ENCODE measurements at regions not wholly inside any gene's neighbourhood (a gene's known extent, or its start where the extent isn't known, plus 50 kb on each side); places are given as distances from the start of the nearest gene placed in this dataset.
"Not testable (repeated sequence)": the region's sequence is repeated elsewhere in the genome, so short reads cannot be mapped to it uniquely, and the experiment has no call there.

GRCh38 chr13:78540058-78540457, 63.3 kb downstream of the POU4F1 start:
- DNase-seq (ENCODE audit: low read depth) = no peak

- not testable (repeated sequence) for DNase-seq (ENCODE audit: low read depth)
Measured at GRCh38 chr13:78526044-78526443, 77.3 kb downstream of the POU4F1 start.

- DNase-seq (ENCODE audit: low read depth) = no peak
Measured at GRCh38 chr13:78524936-78525335, 78.4 kb downstream of the POU4F1 start.

GRCh38 chr13:78521091-78521490, 82.3 kb downstream of the POU4F1 start:
- DNase-seq (ENCODE audit: low read depth) = no peak

- no peak for DNase-seq (ENCODE audit: low read depth)
Measured at GRCh38 chr13:78520425-78520824, 82.9 kb downstream of the POU4F1 start.

GRCh38 chr13:78518482-78518881, 84.9 kb downstream of the POU4F1 start:
- not testable (repeated sequence) for DNase-seq (ENCODE audit: low read depth)

GRCh38 chr13:78499802-78500201, 103.5 kb downstream of the POU4F1 start:
- no peak for DNase-seq (ENCODE audit: low read depth)

- no peak for DNase-seq (ENCODE audit: low read depth)
Measured at GRCh38 chr13:78497702-78498355, 105.5 kb downstream of the POU4F1 start.

- DNase-seq (ENCODE audit: low read depth) = no peak
Measured at GRCh38 chr13:78491978-78492377, 111.4 kb downstream of the POU4F1 start.

GRCh38 chr13:78490225-78490624, 113.1 kb downstream of the POU4F1 start:
- not testable (repeated sequence) for DNase-seq (ENCODE audit: low read depth)

- DNase-seq (ENCODE audit: low read depth) = no peak
Measured at GRCh38 chr13:78487707-78488106, 115.6 kb downstream of the POU4F1 start.

- DNase-seq (ENCODE audit: low read depth) = no peak
Measured at GRCh38 chr13:78485803-78486202, 117.5 kb downstream of the POU4F1 start.

GRCh38 chr13:78478183-78478582, 125.2 kb downstream of the POU4F1 start:
- no peak for DNase-seq (ENCODE audit: low read depth)

- no peak for DNase-seq (ENCODE audit: low read depth)
Measured at GRCh38 chr13:78476910-78477309, 126.4 kb downstream of the POU4F1 start.

- DNase-seq (ENCODE audit: low read depth) = no peak
Measured at GRCh38 chr13:78468621-78469020, 134.7 kb downstream of the POU4F1 start.

GRCh38 chr13:78465250-78465649, 138.1 kb downstream of the POU4F1 start:
- DNase-seq (ENCODE audit: low read depth) = no peak

- DNase-seq (ENCODE audit: low read depth) = no peak
Measured at GRCh38 chr13:78460176-78460575, 143.2 kb downstream of the POU4F1 start.

- DNase-seq (ENCODE audit: low read depth) = no peak
Measured at GRCh38 chr13:78443839-78444238, 159.5 kb downstream of the POU4F1 start.

- no peak for DNase-seq (ENCODE audit: low read depth)
Measured at GRCh38 chr13:78437781-78438180, 165.6 kb downstream of the POU4F1 start.

- no peak for DNase-seq (ENCODE audit: low read depth)
Measured at GRCh38 chr13:78436311-78436710, 167.0 kb downstream of the POU4F1 start.

GRCh38 chr13:78431328-78431727, 172.0 kb downstream of the POU4F1 start:
- no peak for DNase-seq (ENCODE audit: low read depth)

GRCh38 chr13:78430811-78431210, 172.5 kb downstream of the POU4F1 start:
- DNase-seq (ENCODE audit: low read depth) = no peak

- DNase-seq (ENCODE audit: low read depth) = no peak
Measured at GRCh38 chr13:78430166-78430791, 173.1 kb downstream of the POU4F1 start.

GRCh38 chr13:78428646-78429045, 174.7 kb downstream of the POU4F1 start:
- no peak for DNase-seq (ENCODE audit: low read depth)
